B cell (primary cell): ENCODE measurements at regions not wholly inside any gene's neighbourhood (a gene's known extent, or its start where the extent isn't known, plus 50 kb on each side); places are given as distances from the start of the nearest gene placed in this dataset.

Source experiments
- ATAC-seq: fragments of 200-7000 bp; cut with Tn5 transposase; one replicate; pipeline ENCODE4 v1.10.0; 2021; ENCODE audit warnings: low read depth, mild to moderate bottlenecking, moderate number of reproducible peaks, moderate library complexity
- CTCF ChIA-PET: fragments of 350-600 bp; sonication (Branson Sonifier 250); formaldehyde crosslinking; loops from one replicate; lab custom pipeline; 2021; ENCODE audit warnings: antibody characterized with exemption, inconsistent platforms; lab: Charles Lee
- POLR2A ChIA-PET: fragments of 350-600 bp; sonication (Branson Sonifier 250); formaldehyde crosslinking; loops from one replicate; lab custom pipeline; 2021; ENCODE audit warnings: antibody characterized with exemption; lab: Charles Lee
- DNase-seq: peaks from one replicate; pipeline ENCODE4 v3.0.0; 2013
- H2AFZ ChIP-seq: 2 replicates; pipeline ENCODE4 v1.6.1; 2012; ENCODE audit warnings: mild to moderate bottlenecking, low read depth, low read length; ENCODE audit not compliant: insufficient read depth, poor library complexity, severe bottlenecking
- H3K27ac ChIP-seq, 2 donors: 1 replicate in 1 of 2; 2 replicates in 1 of 2; pipeline ENCODE4 v1.5.1; 2012 to 2013; ENCODE audit warnings: low read length in 2 of 2, mild to moderate bottlenecking in 2 of 2, moderate library complexity in 1 of 2
- H3K27me3 ChIP-seq, 4 experiments: fragments of 200-600 bp in 1 of 4; sonication (generic) in 1 of 4; replicated peaks in 1 of 4; 1 replicate in 2 of 4; 2 replicates in 2 of 4; pipeline versions ENCODE4 v1.6.1 to v1.7.0; 2013 to 2016; ENCODE audit warnings: low read length in 3 of 4, mild to moderate bottlenecking in 2 of 4, mixed read lengths in 1 of 4, moderate library complexity in 1 of 4; ENCODE audit not compliant: insufficient read depth in 4 of 4, control insufficient read depth in 3 of 4; ENCODE audit errors: control extremely low read depth in 1 of 4
- H3K36me3 ChIP-seq, 2 experiments: replicated peaks in 1 of 2; 1 replicate in 1 of 2; 2 replicates in 1 of 2; pipeline versions ENCODE4 v1.6.1 to v1.7.1; 2013; ENCODE audit warnings: low read length in 1 of 2; ENCODE audit not compliant: insufficient read depth in 2 of 2, control insufficient read depth in 1 of 2; ENCODE audit errors: control extremely low read depth in 1 of 2, extremely low read depth in 1 of 2
- H3K4me1 ChIP-seq, 2 donors: fragments of 200-600 bp in 1 of 2; sonication (generic) in 1 of 2; 1 replicate in 1 of 2; 2 replicates in 1 of 2; pipeline versions ENCODE4 v1.5.1 to v1.6.1; 2013 to 2017; ENCODE audit warnings: low read length in 2 of 2; ENCODE audit not compliant: control insufficient read depth in 2 of 2, insufficient read depth in 2 of 2
- H3K4me2 ChIP-seq: replicated peaks from 2 replicates; pipeline ENCODE3; 2012; ENCODE audit warnings: mild to moderate bottlenecking, low read depth, low read length; ENCODE audit not compliant: poor library complexity, severe bottlenecking
- H3K4me3 ChIP-seq, 5 experiments: fragments of 200-600 bp in 1 of 5; sonication (generic) in 1 of 5; 1 replicate in 3 of 5; 2 replicates in 2 of 5; pipeline versions ENCODE4 v1.5.1 to v1.7.0; 2011 to 2016; ENCODE audit warnings: low read length in 4 of 5, mild to moderate bottlenecking in 4 of 5, low read depth in 2 of 5, control low read depth in 1 of 5, moderate library complexity in 1 of 5; ENCODE audit not compliant: insufficient read depth in 1 of 5; ENCODE audit errors: control extremely low read depth in 1 of 5, extremely low read depth in 1 of 5
- H3K79me2 ChIP-seq: fragments of 200-600 bp; sonication (generic); one replicate; pipeline ENCODE4 v1.6.0; 2016; ENCODE audit warnings: low read length; ENCODE audit not compliant: control insufficient read depth, insufficient read depth
- H3K9ac ChIP-seq: fragments of 200-600 bp; sonication (generic); 2 replicates; pipeline ENCODE4 v1.6.1; 2017; ENCODE audit warnings: mild to moderate bottlenecking, low read length, moderate library complexity
- H3K9me3 ChIP-seq, 3 donors: one replicate each; pipeline versions ENCODE4 v1.6.1 to v1.7.1; 2013; ENCODE audit warnings: low read length in 2 of 3; ENCODE audit not compliant: control insufficient read depth in 2 of 3, insufficient read depth in 1 of 3; ENCODE audit errors: control extremely low read depth in 1 of 3
- H4K20me1 ChIP-seq: 2 replicates; pipeline ENCODE4 v1.6.0; 2012; ENCODE audit warnings: mild to moderate bottlenecking, low read length; ENCODE audit not compliant: insufficient read depth, control insufficient read depth, poor library complexity, severe bottlenecking
- H3K27ac Mint-ChIP-seq: one replicate; pipeline ENCODE4 v1.8.0; 2021; ENCODE audit warnings: mixed read lengths
- H3K27me3 Mint-ChIP-seq: one replicate; pipeline ENCODE4 v1.8.0; 2021; ENCODE audit warnings: mixed read lengths
- H3K4me1 Mint-ChIP-seq: one replicate; pipeline ENCODE4 v1.8.0; 2021; ENCODE audit warnings: mixed read lengths
- H3K4me3 Mint-ChIP-seq: one replicate; pipeline ENCODE4 v1.8.0; 2021; ENCODE audit warnings: mixed read lengths
- H3K9me3 Mint-ChIP-seq: one replicate; pipeline ENCODE4 v1.8.0; 2022; ENCODE audit warnings: mixed read lengths; ENCODE audit not compliant: insufficient read depth
- EZH2 ChIP-seq: IDR thresholded peaks from 2 replicates; pipeline ENCODE4 v1.6.1; 2012; ENCODE audit warnings: borderline replicate concordance, low read depth, mild to moderate bottlenecking, moderate library complexity, low read length; ENCODE audit not compliant: insufficient read depth, poor library complexity, severe bottlenecking
- WGBS: methylation state at CpG from one replicate; pipeline ENCODE4 v1.1.5; 2013; ENCODE audit warnings: missing lambda C conversion rate; ENCODE audit not compliant: insufficient coverage; 5-methylcytosine and 5-hydroxymethylcytosine counted together
- intact Hi-C: fragments of 100-400 bp; cut with micrococcal nuclease; formaldehyde crosslinking; loops from one replicate; pipeline ENCODE4 v1.10.0; 2022
- TF ChIP-seq, protein P1 (sequence below): fragments of 200-600 bp; IDR thresholded peaks from one replicate; pipeline ENCODE4 v1.8.0; 2022; ENCODE audit warnings: antibody characterized with exemption, mild to moderate bottlenecking

DNA sequence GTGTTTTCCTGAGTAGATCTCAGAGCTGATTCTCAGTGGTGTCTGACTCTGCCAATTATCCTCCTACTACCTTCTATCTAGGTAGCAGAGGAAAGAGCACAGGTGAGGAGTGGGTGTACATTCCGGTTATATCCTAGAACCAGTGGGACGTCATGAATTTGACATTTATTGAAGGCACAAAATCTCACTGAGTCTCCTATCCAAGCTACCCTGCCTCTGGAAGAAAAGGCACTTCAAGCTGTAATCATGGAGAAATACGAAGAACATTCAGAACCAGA lies 952.2 kb downstream of the TUSC7 start:
- no peak overlapping the region for H3K4me3 ChIP-seq
- no peaks in the 10 kb centered on the region for H3K9me3 ChIP-seq
- no peak overlapping the region for H3K9ac ChIP-seq
- H3K4me1 ChIP-seq, result no peaks in the 10 kb centered on the region
- no peaks in the 10 kb centered on the region for H3K4me1 Mint-ChIP-seq
- ChIA-PET CTCF (no interaction called here), POLR2A (no interaction called here)
- H3K27ac ChIP-seq, result no peak overlapping the region
- H3K27me3 Mint-ChIP-seq, result no peaks in the 10 kb centered on the region
- H3K4me3 Mint-ChIP-seq, result no peak overlapping the region
- no peak overlapping the region for H3K27ac Mint-ChIP-seq
- H3K4me2 ChIP-seq, result no peak overlapping the region
- no peaks in the 10 kb centered on the region for H4K20me1 ChIP-seq
- no peaks in the 10 kb centered on the region for H3K79me2 ChIP-seq
- H2AFZ ChIP-seq, result no peak overlapping the region
- no peak for ATAC-seq
- no peaks in the 10 kb centered on the region for H3K27me3 ChIP-seq
- H3K36me3 ChIP-seq, result no peaks in the 10 kb centered on the region
- TF ChIP-seq, protein P1, sequence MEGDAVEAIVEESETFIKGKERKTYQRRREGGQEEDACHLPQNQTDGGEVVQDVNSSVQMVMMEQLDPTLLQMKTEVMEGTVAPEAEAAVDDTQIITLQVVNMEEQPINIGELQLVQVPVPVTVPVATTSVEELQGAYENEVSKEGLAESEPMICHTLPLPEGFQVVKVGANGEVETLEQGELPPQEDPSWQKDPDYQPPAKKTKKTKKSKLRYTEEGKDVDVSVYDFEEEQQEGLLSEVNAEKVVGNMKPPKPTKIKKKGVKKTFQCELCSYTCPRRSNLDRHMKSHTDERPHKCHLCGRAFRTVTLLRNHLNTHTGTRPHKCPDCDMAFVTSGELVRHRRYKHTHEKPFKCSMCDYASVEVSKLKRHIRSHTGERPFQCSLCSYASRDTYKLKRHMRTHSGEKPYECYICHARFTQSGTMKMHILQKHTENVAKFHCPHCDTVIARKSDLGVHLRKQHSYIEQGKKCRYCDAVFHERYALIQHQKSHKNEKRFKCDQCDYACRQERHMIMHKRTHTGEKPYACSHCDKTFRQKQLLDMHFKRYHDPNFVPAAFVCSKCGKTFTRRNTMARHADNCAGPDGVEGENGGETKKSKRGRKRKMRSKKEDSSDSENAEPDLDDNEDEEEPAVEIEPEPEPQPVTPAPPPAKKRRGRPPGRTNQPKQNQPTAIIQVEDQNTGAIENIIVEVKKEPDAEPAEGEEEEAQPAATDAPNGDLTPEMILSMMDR, result no peak
- TF ChIP-seq EZH2, result no peak
- no peak for DNase-seq
- no CpG with 5 or more reads among the region's 3 CpGs for WGBS
- intact Hi-C loops, result no loop called here
- H3K9me3 Mint-ChIP-seq, result no peaks in the 10 kb centered on the region

DNA sequence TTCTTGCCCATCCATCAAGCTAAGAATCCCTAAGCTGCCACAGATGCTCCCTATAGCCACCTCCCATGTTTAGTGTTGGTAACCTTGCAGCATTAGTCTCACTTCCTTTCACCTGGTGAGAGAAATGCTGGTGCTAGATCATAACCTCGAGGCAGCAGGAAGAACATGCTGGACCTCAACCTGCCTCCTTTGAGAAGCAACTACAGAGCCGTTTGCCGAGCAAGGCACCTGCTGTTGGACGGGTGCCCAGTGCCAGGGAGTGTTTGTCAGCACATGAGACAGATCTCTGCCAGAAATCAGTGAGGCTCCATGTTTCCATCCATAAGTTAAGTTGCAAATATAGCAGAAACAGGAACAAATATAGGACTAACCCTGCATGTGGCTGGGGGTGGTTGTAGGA lies 955.7 kb downstream of the TUSC7 start:
- Histone ChIP-seq H3K4me1 (no peaks in the 10 kb centered on the region), H3K9ac (no peak overlapping the region), H2AFZ (no peak overlapping the region), H3K27ac (no peak overlapping the region), H4K20me1 (no peaks in the 10 kb centered on the region), H3K36me3 (no peaks in the 10 kb centered on the region), H3K9me3 (no peaks in the 10 kb centered on the region), H3K27me3 (no peaks in the 10 kb centered on the region), H3K4me2 (no peak overlapping the region), H3K4me3 (no peak overlapping the region), H3K79me2 (no peaks in the 10 kb centered on the region)
- Mint-ChIP-seq H3K4me3 (no peak overlapping the region), H3K9me3 (peaks cover 2% of the 10 kb centered on the region), H3K27ac (no peak overlapping the region), H3K4me1 (no peaks in the 10 kb centered on the region), H3K27me3 (no peaks in the 10 kb centered on the region)
- CTCF ChIA-PET, result no interaction called here
- WGBS, result 57% methylated on average over 4 of the region's 4 CpGs
- no peak for TF ChIP-seq EZH2
- TF ChIP-seq, protein P1, result no peak
- POLR2A ChIA-PET, result no interaction called here
- DNase-seq, result no peak
- no peak for ATAC-seq
- intact Hi-C loops, result no loop called here
